ENCODE measurements at regions not wholly inside any gene's neighbourhood (a gene's known extent, or its start where the extent isn't known, plus 50 kb on each side); places are given as distances from the start of the nearest gene placed in this dataset.

GRCh38 chr6:141667580-141668309 is 465.0 kb upstream of the GJE1 start:
- TF ChIP-seq CTCF (IDR thresholded peaks at IDR 0.05; ENCODE audit: insufficient read depth, low read depth, low read length, missing control alignments): no peak
- H3K4me3 ChIP-seq (ENCODE audit: low read length): no peak overlapping the region
- DNase-seq (ENCODE audit: low read depth): peak; percentile 86

- no peak for TF ChIP-seq CTCF (IDR thresholded peaks at IDR 0.05; ENCODE audit: insufficient read depth, low read depth, low read length, missing control alignments)
- DNase-seq (ENCODE audit: low read depth): no peak
These were observed 466.5 kb upstream of the GJE1 start for GRCh38 chr6:141666187-141666586.

GRCh38 chr6:141664744-141665143 is 468.0 kb upstream of the GJE1 start:
- no peak for DNase-seq (ENCODE audit: low read depth)
- TF ChIP-seq CTCF (IDR thresholded peaks at IDR 0.05; ENCODE audit: insufficient read depth, low read depth, low read length, missing control alignments): no peak
- H3K4me3 ChIP-seq (ENCODE audit: low read length): no peak overlapping the region

More at GRCh38 chr6:141666187-141666586, 466.5 kb upstream of the GJE1 start:
- H3K4me3 ChIP-seq (ENCODE audit: low read length): no peak overlapping the region

GRCh38 chr6:141659582-141659981 is 473.1 kb upstream of the GJE1 start:
- no peak for TF ChIP-seq CTCF (IDR thresholded peaks at IDR 0.05; ENCODE audit: insufficient read depth, low read depth, low read length, missing control alignments)

GRCh38 chr6:141658696-141659095 is 474.0 kb upstream of the GJE1 start:
- TF ChIP-seq CTCF (IDR thresholded peaks at IDR 0.05; ENCODE audit: insufficient read depth, low read depth, low read length, missing control alignments): no peak
- peak; percentile 61 for DNase-seq (ENCODE audit: low read depth)
- H3K4me3 ChIP-seq (ENCODE audit: low read length): no peak overlapping the region

More at GRCh38 chr6:141659582-141659981, 473.1 kb upstream of the GJE1 start:
- no peak overlapping the region for H3K4me3 ChIP-seq (ENCODE audit: low read length)
- no peak for DNase-seq (ENCODE audit: low read depth)

- H3K4me3 ChIP-seq (ENCODE audit: low read length): no peak overlapping the region
- DNase-seq (ENCODE audit: low read depth): no peak
- no peak for TF ChIP-seq CTCF (IDR thresholded peaks at IDR 0.05; ENCODE audit: insufficient read depth, low read depth, low read length, missing control alignments)
These were observed 474.9 kb upstream of the GJE1 start for GRCh38 chr6:141657812-141658211.

- DNase-seq (ENCODE audit: low read depth): peak; percentile 17
- TF ChIP-seq CTCF (IDR thresholded peaks at IDR 0.05; ENCODE audit: insufficient read depth, low read depth, low read length, missing control alignments): no peak
- no peak overlapping the region for H3K4me3 ChIP-seq (ENCODE audit: low read length)
These were observed 479.1 kb upstream of the GJE1 start for GRCh38 chr6:141653590-141653989.

Measured in epithelial cell of esophagus (primary cell).